Neural progenitor cell (in vitro differentiated cells): ENCODE measurements at regions not wholly inside any gene's neighbourhood (a gene's known extent, or its start where the extent isn't known, plus 50 kb on each side); places are given as distances from the start of the nearest gene placed in this dataset.
A peak's percentile ranks its signal among the peaks of the same experiment; 100 is the strongest.

Source experiments
- DNase-seq: peaks from one replicate; pipeline ENCODE4 v3.0.0-alpha.2; 2016; ENCODE audit warnings: low spot score
- H2AFZ ChIP-seq: fragments of 200-600 bp; sonication (generic); replicated peaks from 2 replicates; pipeline ENCODE4 v1.6.1; 2016; ENCODE audit warnings: antibody characterized with exemption
- H3F3A ChIP-seq: fragments of 200-600 bp; sonication (generic); 2 replicates; pipeline ENCODE4 v1.6.1; 2016; ENCODE audit warnings: antibody characterized with exemption, low read depth
- H3K27ac ChIP-seq: fragments of 200-600 bp; sonication (generic); 2 replicates; pipeline ENCODE4 v1.5.1; 2016; ENCODE audit warnings: mild to moderate bottlenecking
- H3K27me3 ChIP-seq: fragments of 200-600 bp; sonication (generic); 2 replicates; pipeline ENCODE4 v1.6.1; 2016; ENCODE audit warnings: mild to moderate bottlenecking, moderate library complexity
- H3K36me3 ChIP-seq: fragments of 200-600 bp; sonication (generic); 2 replicates; pipeline ENCODE4 v1.5.1; 2016
- H3K4me1 ChIP-seq: fragments of 200-600 bp; sonication (generic); 2 replicates; pipeline ENCODE4 v1.6.1; 2016; ENCODE audit warnings: mixed run types
- H3K4me2 ChIP-seq: fragments of 200-600 bp; sonication (generic); 2 replicates; pipeline ENCODE4 v1.6.1; 2016
- H3K4me3 ChIP-seq: fragments of 200-600 bp; sonication (generic); 2 replicates; pipeline ENCODE4 v1.5.1; 2016
- H3K79me2 ChIP-seq: fragments of 200-600 bp; sonication (generic); 2 replicates; pipeline ENCODE4 v1.6.1; 2016; ENCODE audit warnings: low read depth
- H3K9ac ChIP-seq: fragments of 200-600 bp; sonication (generic); 2 replicates; pipeline ENCODE4 v1.6.1; 2016
- H3K9me3 ChIP-seq: fragments of 200-600 bp; sonication (generic); 2 replicates; pipeline ENCODE4 v1.5.1; 2016; ENCODE audit warnings: low read depth
- H4K20me1 ChIP-seq: fragments of 200-600 bp; sonication (generic); 2 replicates; pipeline ENCODE4 v1.6.1; 2016; ENCODE audit warnings: low read depth
- H3K27ac Mint-ChIP-seq: 3 replicates; pipeline ENCODE4 v1.8.0; 2021; ENCODE audit warnings: mixed read lengths
- H3K27me3 Mint-ChIP-seq: 2 replicates; pipeline ENCODE4 v1.8.0; 2022; ENCODE audit warnings: low read depth, mild to moderate bottlenecking, inconsistent platforms, moderate library complexity, mixed read lengths; ENCODE audit not compliant: insufficient read depth
- H3K36me3 Mint-ChIP-seq: 3 replicates; pipeline ENCODE4 v1.8.0; 2021; ENCODE audit warnings: mixed read lengths
- H3K4me1 Mint-ChIP-seq: 3 replicates; pipeline ENCODE4 v1.8.0; 2021; ENCODE audit warnings: mixed read lengths
- H3K4me3 Mint-ChIP-seq: 3 replicates; pipeline ENCODE4 v1.8.0; 2021; ENCODE audit warnings: mild to moderate bottlenecking, moderate library complexity, mixed read lengths
- H3K9me3 Mint-ChIP-seq: 3 replicates; pipeline ENCODE4 v1.8.0; 2020; ENCODE audit warnings: mixed read lengths
- EZH2 ChIP-seq: fragments of 200-600 bp; sonication (generic); IDR thresholded peaks from 2 replicates; pipeline ENCODE4 v1.6.1; 2017; ENCODE audit warnings: antibody characterized with exemption, mild to moderate bottlenecking, moderate library complexity
- EZH2phosphoT487 ChIP-seq: fragments of 200-600 bp; sonication (generic); IDR thresholded peaks from 2 replicates; pipeline ENCODE4 v1.6.1; 2017; ENCODE audit warnings: antibody characterized with exemption
- TF ChIP-seq, protein P1 (sequence below): fragments of 200-600 bp; sonication (generic); IDR thresholded peaks from 2 replicates; pipeline ENCODE4 v1.5.1; 2017; ENCODE audit warnings: antibody characterized with exemption, mild to moderate bottlenecking

DNA sequence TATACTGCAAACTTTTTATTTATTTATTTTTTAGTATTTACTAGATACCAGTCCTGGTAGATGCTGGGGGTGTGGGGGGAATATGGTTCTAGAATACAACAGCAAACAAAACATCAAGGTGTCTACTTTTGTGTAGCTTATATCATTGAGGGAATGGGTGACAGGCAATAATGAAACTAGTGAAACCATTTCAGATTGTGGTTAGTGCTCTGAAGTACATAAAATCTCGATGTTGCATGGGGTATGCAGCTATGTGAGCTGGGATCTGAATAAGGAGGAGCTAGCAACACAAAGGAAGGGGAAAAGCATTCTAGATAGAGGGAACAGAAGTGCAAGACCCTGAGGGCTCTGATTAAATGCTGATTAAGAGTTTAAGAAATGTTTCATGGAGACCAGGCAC is 103.5 kb downstream of the WT1 start:
- H4K20me1 ChIP-seq: no peaks in the 10 kb centered on the region
- Mint-ChIP-seq H3K27me3 (peaks cover 19% of the 10 kb centered on the region), H3K4me3 (no peak overlapping the region), H3K27ac (no peak overlapping the region), H3K4me1 (peaks cover 32% of the 10 kb centered on the region), H3K9me3 (no peaks in the 10 kb centered on the region), H3K36me3 (no peaks in the 10 kb centered on the region)
- H3K27me3 ChIP-seq: peaks cover 55% of the 10 kb centered on the region
- no peak overlapping the region for H3K4me3 ChIP-seq
- peaks cover 14% of the 10 kb centered on the region for H3F3A ChIP-seq
- no peak overlapping the region for H2AFZ ChIP-seq
- TF ChIP-seq, protein P1, sequence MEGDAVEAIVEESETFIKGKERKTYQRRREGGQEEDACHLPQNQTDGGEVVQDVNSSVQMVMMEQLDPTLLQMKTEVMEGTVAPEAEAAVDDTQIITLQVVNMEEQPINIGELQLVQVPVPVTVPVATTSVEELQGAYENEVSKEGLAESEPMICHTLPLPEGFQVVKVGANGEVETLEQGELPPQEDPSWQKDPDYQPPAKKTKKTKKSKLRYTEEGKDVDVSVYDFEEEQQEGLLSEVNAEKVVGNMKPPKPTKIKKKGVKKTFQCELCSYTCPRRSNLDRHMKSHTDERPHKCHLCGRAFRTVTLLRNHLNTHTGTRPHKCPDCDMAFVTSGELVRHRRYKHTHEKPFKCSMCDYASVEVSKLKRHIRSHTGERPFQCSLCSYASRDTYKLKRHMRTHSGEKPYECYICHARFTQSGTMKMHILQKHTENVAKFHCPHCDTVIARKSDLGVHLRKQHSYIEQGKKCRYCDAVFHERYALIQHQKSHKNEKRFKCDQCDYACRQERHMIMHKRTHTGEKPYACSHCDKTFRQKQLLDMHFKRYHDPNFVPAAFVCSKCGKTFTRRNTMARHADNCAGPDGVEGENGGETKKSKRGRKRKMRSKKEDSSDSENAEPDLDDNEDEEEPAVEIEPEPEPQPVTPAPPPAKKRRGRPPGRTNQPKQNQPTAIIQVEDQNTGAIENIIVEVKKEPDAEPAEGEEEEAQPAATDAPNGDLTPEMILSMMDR: no peak
- TF ChIP-seq EZH2: no peak
- no peak for TF ChIP-seq EZH2phosphoT487
- H3K27ac ChIP-seq: no peak overlapping the region
- H3K79me2 ChIP-seq: no peaks in the 10 kb centered on the region
- H3K4me2 ChIP-seq: no peak overlapping the region
- no peak for DNase-seq
- no peaks in the 10 kb centered on the region for H3K9me3 ChIP-seq
- H3K4me1 ChIP-seq: peaks cover 12% of the 10 kb centered on the region
- no peak overlapping the region for H3K9ac ChIP-seq
- no peaks in the 10 kb centered on the region for H3K36me3 ChIP-seq

DNA sequence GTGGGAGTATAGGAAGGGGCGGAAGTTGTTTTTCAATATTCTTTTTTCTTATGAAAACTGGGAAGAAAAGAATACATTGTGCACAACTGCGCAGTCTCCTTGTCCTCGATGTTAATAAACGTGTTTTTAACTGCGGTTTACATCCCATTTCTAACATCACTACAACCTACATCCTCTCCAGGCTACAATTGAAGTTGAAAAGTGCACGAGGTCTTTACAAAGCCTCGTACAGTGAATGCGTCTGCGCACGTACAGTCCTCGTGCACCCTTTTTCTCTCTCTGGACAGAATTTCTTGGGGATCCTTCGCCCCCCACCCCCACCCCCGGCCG is 102.4 kb downstream of the WT1 start:
- DNase-seq: no peak
- Histone ChIP-seq H3K79me2 (no peaks in the 10 kb centered on the region), H3K4me3 (peak overlapping the region; percentile 59), H3K9me3 (no peaks in the 10 kb centered on the region), H4K20me1 (no peaks in the 10 kb centered on the region), H3K27ac (no peak overlapping the region), H3K9ac (no peak overlapping the region), H3K36me3 (no peaks in the 10 kb centered on the region), H3K27me3 (peaks cover 55% of the 10 kb centered on the region), H3F3A (peaks cover 14% of the 10 kb centered on the region), H2AFZ (peak overlapping the region; percentile 96), H3K4me1 (peaks cover 12% of the 10 kb centered on the region), H3K4me2 (peak overlapping the region; percentile 95)
- no peaks in the 10 kb centered on the region for H3K36me3 Mint-ChIP-seq
- peaks cover 23% of the 10 kb centered on the region for H3K27me3 Mint-ChIP-seq
- TF ChIP-seq, protein P1: no peak
- TF ChIP-seq EZH2phosphoT487: no peak
- no peak for TF ChIP-seq EZH2
- peaks cover 39% of the 10 kb centered on the region for H3K4me1 Mint-ChIP-seq
- H3K27ac Mint-ChIP-seq: no peak overlapping the region
- no peaks in the 10 kb centered on the region for H3K9me3 Mint-ChIP-seq
- H3K4me3 Mint-ChIP-seq: peak overlapping the region; percentile 75

DNA sequence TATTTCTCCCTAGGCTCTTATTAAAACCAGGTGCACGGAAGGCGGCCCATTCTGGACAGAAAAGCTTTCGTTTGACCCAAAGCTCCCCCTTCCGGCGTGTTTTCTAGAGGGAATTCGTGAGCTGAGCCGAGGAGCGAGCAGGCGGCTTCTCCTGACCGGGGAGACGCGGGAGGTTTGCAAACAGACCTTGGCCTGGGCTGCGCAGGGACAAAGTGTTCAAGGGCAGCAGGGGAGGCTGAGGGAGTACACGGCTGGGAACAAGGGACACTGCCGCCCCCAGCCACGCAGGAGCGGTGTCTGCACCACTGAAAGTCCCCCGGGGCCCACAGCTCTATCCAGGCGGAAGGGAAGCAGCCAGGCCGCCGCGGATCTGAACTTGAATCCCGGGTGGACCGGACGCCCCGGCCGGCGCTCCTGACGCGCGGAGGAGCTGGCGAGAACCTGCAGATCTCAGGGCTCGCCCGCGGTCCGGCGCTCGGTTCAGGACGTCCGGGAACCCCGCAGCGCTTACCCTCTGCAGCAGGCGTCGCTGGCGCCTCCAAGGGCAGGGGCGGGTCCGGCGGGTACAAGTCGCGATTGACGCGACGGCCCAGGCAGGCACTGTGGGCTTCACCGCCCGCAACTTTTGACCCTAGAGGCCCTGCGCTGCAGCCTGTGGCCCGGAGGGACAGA is 101.9 kb downstream of the WT1 start:
- no peak overlapping the region for H3K9ac ChIP-seq
- H3K27me3 Mint-ChIP-seq: peaks cover 23% of the 10 kb centered on the region
- TF ChIP-seq EZH2phosphoT487: no peak
- peak; percentile 67 for TF ChIP-seq EZH2
- TF ChIP-seq, protein P1: peak; percentile 48

More for the DNA sequence above, 101.9 kb downstream of the WT1 start:
- Histone ChIP-seq H3K27ac (no peak overlapping the region), H2AFZ (peak overlapping the region; percentile 96), H3K36me3 (no peaks in the 10 kb centered on the region), H3F3A (peaks cover 14% of the 10 kb centered on the region), H3K79me2 (no peaks in the 10 kb centered on the region), H3K4me3 (peak overlapping the region; percentile 59), H3K4me1 (peaks cover 12% of the 10 kb centered on the region), H3K4me2 (peak overlapping the region; percentile 95), H3K27me3 (peaks cover 55% of the 10 kb centered on the region), H3K9me3 (no peaks in the 10 kb centered on the region), H4K20me1 (no peaks in the 10 kb centered on the region)
- H3K36me3 Mint-ChIP-seq: no peaks in the 10 kb centered on the region
- peak overlapping the region; percentile 29 for H3K27ac Mint-ChIP-seq
- no peaks in the 10 kb centered on the region for H3K9me3 Mint-ChIP-seq
- peak; percentile 72 for DNase-seq
- peak overlapping the region; percentile 75 for H3K4me3 Mint-ChIP-seq
- H3K4me1 Mint-ChIP-seq: peaks cover 39% of the 10 kb centered on the region
